Stimulated activated CD8-positive, alpha-beta memory T cell treated with anti-CD3 and anti-CD28 coated beads, Interleukin-7, amount 100 ng/mL, for 24 hours (primary cell): ENCODE measurements at regions not wholly inside any gene's neighbourhood (a gene's known extent, or its start where the extent isn't known, plus 50 kb on each side); places are given as distances from the start of the nearest gene placed in this dataset.
"Not testable (repeated sequence)": the region's sequence is repeated elsewhere in the genome, so short reads cannot be mapped to it uniquely, and the experiment has no call there.

ENCODE experiments used
- DNase-seq: peaks from one replicate; pipeline ENCODE4 v3.0.0-alpha.2; 2020; ENCODE audit warnings: low read depth

DNA sequence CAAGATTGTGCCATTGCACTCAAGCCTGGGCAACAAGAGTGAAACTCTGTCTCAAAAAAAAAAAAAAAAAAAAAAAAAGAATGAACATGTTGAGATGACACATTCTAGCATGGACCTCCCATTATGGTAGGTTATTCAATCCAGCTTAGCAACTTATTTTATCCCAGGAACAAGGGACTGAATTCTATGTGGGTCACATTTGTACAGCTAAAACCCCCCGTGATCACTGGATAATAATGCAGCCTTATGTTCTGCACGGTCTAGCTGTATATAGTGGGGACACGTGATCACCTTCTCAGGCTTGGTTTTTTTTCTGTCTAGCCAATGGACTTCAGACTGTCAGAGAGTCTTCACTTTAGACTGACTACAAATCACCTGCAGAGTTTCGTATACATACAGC, 115.2 kb upstream of the FRG1 start:
- DNase-seq = no peak

DNA sequence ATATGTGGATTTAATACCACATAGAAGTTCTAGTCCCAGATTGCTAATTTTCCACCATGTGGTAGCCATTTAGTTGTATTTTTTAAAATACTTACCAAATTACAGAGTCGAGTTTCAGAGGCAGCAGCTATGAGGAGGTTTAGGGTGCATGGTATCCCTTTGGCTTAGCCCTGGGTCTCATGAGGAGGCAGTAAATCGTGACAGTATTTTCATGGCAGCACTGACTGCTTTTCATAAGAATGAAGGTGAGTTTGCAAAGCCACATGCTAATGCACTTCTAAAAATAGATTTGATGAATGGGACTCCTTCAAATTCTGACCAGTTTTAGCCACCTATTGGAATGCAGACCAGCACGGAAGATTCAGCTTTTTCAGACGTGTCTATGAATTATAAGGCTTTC, 114.0 kb upstream of the FRG1 start:
- DNase-seq = no peak

DNA sequence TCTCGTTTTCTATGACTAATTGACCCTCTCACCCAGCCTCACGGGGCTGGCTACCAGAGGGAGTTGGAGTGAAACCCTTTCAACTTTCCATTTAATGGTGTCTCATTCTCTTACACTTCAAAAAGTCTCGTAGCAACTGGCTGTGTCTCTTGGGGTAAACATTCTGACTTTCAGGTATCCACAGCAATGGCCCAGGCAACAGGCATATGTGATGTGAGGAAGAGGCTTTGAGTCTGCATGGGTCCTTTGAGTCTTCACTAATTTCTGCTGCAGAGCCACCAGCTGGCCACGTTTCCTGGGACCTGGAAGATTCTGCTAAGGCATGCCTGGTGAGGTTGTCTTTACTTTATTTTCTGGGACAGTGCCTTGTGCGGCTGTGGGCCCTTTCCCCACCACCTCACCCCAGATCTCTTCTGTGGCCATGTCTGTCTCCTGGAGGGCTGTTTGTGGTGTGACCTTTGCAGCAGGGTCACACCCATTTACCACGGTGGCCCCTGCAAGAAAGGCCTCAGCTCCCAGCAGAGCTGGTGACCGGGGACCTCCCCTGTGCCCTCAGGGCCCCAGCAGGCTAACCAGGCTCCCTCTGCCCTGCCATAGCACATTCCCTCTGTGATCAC, 112.5 kb upstream of the FRG1 start:
- no peak for DNase-seq

DNA sequence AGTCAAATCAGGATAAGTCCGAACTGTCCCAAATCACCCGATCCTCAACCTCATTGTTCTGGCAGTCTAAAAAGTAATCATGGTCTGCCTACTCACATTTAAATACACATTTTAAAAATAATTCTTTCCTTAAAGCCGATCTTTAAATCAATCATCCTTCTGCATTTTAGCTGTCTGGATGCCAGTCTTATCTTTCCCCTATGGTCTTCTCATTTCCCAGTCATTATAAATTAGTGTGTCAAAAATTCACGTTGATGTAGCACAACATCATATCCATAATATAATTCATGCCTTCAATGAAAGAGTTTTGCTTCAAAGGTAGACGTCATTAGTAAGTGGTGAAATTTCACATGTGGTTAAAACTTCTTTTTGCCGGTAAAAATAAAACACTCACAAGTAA, 108.1 kb upstream of the FRG1 start:
- no peak for DNase-seq

DNA sequence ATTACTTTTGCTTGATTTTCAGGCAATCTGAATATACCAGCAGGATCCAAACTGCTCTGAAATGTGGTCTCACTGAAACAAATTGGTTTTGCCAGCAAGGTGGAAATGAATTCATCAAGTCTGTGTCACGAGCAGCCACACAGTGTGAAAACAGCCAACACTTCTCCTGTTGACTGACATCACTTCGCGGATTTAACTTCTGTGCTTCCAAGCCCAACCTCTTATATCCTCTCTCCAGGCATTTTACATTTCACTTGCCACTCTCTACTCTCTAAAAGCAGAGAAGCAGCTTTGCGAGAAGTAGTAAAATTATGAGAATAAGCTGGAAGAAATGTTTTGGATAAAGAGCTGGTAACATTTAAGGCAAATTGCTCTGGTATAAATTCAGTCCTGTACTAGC, 106.1 kb upstream of the FRG1 start:
- DNase-seq = no peak

DNA sequence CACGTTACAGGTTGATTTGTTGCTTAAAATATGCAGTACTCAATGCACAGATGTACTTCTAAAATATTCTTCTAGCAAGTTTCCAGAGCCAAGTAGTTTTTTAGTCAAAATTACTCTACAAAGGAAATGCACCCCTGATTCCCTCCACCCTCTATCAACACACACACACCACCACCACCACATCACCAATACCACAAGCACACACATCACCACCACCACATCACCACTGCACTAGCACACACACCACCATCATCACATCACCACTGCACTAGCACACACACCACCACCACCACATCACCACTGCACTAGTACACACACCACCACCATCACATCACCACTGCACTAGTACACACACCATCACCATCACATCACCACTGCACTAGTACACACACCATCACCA, 105.2 kb upstream of the FRG1 start:
- no peak for DNase-seq

DNA sequence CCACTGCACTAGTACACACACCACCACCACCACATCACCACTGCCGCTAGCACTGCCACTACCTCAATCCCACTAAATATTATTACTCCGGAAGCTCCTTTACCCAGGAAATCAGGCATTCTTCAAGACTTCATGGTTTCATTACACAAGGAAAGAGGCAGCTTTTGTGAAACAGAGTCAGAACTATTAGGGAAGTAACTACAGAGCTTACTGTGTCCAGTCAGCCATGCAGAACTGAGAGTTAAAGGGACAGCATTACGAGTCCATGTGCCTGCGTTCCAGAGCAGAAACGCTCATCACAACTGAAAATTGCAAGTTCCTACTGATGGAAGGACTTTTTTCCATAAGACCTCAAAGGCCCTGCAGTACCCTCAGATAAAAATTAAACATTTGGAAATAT, 103.2 kb upstream of the FRG1 start:
- no peak for DNase-seq

DNA sequence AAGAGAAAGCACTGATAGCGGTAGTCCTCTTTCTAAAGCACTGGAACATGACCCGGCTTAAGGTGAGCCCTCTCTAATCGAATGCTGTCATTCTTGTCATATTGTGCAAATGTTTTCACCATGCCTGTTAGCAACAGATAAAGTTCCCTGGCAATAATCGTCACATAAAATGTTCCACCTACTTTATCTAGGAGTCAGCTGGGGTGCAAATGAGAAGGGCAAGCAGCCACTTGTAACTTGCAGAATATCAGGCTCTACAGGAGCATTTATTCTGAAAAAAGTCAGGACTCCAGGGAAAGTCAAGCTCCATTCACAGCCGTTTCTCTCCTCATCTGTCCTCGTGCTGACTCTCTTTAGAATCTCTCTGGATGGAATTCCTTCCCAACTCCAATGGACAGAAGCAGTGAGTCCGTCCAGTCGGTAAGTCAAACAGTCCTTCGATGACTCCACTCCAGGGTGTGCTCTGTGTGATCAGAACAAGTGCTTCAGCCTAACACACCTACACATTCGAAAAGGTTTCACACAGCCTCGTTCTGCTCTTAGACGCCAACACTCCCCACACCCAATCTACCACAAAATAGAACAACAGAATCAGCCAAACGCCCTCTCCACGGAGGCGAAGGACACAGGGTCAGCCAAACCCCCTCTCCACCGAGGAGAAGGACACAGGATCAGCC, 101.7 kb upstream of the FRG1 start:
- DNase-seq = no peak

DNA sequence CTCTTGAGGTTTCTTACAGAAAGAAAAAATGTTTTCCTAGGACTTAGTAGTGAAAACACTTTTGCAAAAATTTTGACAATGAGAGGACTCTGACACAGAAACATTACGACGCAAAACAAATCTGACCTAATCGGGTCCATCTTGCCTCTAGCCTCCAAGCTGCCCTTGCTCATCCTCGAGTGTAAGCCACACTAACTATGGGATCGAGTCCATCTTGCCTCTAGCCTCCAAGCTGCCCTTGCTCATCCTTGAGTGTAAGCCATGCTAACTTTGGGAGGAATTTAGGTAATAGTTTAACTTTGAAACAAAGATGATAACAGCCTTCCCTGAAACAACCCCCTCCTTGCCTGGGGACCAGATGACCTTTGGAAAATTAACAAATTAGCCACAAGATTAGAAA, 100.3 kb upstream of the FRG1 start:
- no peak for DNase-seq

DNA sequence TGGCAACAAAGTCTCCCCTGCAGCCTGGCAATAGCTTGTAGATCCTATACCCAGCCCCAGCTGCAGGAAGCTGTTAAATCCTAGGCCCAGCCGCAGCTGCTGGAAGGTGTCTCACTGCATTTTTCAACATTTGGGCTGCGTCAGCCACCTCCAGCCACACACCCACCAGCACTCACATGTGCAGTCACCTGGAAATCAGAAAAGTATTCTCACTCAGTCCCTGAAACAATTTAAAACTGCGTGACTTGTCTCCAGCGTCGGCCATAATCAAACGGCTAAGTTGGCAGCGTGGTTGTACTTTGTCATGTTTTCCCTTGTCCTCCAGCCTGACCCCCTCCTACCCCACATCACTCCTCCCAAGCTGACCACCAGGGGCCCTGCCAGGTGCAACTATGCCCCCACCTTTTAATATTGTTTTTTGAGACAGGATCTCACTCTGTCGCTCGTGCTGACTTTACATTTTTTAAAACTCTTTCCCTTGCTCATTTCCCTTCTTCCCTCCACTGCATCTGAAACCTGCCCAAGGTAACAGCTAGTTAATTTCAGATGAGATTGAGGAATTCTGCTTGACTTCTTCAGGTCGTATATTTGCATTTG, 97.2 kb upstream of the FRG1 start:
- DNase-seq = no peak

DNA sequence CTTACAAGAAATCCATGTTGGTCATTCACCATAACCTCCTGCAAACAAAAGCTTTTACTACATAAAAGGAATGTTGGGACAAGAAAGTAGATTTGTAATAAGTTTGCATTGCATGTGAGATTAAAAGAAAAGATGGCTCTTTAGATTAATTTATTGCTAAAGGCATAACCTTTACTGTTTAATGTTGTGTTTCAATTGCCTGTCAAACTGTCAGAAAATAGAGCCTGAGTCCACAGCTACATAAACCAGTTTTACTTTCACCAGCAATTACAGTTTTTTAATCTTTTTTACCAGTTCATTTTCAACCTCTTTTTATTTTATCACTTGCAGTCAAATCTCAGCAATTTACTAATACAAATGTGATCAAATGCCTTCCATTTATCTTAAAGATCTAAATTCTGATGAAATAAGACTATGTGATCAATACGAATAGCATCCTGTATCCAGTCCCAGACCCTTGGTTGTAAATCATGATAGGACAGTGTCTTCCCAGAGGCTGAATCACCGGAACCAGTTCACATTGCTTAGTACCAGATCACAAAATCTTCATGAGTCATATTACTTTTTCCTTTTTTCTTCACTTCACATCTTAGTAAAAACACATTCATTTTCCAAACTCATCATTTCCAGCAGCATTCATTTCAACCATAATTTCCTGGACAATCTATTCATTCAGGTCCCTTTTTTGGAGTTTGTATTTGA, 95.4 kb upstream of the FRG1 start:
- DNase-seq = no peak

DNA sequence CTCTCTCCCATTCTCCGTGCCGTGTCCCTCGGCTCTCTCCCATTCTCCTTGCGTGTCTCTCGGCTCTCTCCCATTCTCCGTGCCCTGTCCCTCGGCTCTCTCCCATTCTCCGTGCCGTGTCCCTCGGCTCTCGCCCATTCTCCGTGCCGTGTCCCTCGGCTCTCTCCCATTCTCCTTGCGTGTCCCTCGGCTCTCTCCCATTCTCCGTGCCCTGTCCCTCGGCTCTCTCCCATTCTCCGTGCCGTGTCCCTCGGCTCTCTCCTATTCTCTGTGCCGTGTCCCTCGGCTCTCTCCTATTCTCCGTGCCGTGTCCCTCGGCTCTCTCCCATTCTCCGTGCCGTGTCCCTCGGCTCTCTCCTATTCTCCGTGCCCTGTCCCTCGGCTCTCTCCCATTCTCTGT, 94.6 kb upstream of the FRG1 start:
- not testable (repeated sequence) for DNase-seq

DNA sequence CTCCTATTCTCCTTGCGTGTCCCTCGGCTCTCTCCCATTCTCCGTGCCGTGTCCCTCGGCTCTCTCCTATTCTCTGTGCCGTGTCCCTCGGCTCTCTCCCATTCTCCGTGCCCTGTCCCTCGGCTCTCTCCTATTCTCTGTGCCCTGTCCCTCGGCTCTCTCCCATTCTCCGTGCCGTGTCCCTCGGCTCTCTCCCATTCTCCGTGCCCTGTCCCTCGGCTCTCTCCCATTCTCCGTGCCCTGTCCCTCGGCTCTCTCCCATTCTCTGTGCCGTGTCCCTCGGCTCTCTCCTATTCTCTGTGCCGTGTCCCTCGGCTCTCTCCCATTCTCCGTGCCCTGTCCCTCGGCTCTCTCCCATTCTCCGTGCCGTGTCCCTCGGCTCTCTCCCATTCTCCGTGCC, 94.1 kb upstream of the FRG1 start:
- not testable (repeated sequence) for DNase-seq

DNA sequence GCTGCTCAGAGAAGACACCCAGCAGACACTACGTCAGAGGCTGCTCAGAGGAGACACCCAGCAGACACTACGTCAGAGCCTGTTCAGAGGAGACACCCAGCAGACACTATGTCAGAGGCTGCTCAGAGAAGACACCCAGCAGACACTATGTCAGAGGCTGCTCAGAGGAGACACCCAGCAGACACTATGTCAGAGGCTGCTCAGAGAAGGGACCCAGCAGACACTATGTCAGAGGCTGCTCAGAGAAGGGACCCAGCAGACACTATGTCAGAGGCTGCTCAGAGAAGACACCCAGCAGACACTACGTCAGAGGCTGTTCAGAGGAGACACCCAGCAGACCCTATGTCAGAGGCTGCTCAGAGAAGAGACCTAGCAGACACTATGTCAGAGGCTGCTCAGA, 92.0 kb upstream of the FRG1 start:
- DNase-seq = not testable (repeated sequence)

DNA sequence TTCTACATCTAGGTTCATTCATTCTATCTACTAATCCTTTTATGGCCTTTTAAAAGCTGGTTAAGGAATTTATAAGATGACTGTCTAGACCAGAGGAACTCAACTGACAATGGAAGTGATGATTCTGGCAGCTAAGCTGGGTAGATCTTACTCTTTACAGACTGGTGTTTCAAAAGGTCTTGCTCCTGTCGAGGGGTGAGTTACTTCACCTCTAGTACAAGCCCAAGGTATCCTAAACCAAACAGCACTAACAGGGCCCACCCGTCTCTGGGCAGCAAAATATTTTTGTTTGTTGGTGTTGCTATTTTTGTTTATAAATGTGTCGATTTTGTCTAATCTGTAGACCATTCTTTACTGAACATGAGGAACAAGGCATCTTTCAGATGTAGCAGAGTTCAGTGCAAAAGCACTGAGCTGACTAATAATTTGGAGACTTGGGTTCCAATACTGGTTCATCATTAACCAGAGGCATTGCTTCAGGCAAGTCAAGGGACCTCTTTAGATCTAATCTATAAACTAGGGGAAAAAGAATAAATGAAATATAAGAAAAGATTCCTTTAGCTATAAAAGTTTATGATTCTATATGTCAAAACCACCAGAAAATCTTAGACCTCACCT, 90.3 kb upstream of the FRG1 start:
- no peak for DNase-seq

DNA sequence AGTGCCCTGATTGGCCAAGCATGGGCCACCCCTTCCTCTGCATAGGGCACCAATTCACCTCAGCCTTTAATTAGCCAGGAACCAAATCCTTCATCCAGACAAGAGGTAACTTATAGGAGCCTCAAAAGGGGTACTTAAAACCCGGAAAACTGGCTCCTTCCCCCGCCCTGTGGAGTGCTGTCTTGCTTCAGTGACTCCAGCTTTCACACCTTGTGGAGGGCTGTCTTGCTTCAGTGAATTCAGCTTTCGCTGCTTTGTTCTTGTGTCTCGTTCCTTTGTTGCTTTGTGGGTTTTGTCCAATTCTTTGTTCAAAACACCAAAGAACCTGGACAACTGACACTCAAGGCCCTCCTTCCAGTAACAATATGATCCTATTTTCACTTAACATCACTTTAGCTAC, 82.2 kb upstream of the FRG1 start:
- DNase-seq = no peak

DNA sequence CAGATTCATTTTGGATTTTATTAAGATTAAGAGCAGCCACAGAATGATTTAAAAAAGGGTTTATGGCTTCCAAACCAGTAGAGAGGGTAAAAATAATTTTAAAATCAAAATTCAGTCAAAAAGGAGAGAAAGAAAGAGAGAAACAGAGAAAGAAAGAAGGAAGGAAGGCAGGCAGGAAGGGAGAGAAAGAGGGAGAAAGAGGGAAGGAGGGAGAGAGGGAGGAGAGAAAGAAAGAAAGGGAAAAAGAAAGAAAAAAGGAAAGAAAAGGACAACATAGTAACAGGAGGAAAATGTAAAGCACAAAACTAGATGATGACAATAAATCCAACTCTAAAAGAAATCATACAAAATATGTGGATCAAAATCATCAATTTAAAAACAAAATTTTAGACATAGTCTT, 79.6 kb upstream of the FRG1 start:
- DNase-seq = no peak

DNA sequence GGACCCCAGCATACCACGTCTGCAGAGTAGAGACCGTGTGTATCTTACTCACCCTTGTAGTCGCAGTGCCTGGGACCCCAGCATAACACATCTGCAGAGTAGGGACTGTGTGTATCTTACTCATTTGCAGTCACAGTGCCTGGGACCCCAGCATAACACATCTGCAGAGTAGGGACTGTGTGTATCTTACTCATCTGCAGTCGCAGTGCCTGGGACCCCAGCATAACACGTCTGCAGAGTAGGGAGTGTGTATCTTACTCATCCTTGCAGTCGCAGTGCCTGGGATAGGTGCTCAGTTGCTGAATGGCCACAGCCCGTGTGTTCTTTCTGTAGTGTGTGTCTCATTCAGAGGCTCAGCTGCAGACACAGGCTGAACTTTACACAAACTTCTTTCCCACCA, 71.4 kb upstream of the FRG1 start:
- no peak for DNase-seq

DNA sequence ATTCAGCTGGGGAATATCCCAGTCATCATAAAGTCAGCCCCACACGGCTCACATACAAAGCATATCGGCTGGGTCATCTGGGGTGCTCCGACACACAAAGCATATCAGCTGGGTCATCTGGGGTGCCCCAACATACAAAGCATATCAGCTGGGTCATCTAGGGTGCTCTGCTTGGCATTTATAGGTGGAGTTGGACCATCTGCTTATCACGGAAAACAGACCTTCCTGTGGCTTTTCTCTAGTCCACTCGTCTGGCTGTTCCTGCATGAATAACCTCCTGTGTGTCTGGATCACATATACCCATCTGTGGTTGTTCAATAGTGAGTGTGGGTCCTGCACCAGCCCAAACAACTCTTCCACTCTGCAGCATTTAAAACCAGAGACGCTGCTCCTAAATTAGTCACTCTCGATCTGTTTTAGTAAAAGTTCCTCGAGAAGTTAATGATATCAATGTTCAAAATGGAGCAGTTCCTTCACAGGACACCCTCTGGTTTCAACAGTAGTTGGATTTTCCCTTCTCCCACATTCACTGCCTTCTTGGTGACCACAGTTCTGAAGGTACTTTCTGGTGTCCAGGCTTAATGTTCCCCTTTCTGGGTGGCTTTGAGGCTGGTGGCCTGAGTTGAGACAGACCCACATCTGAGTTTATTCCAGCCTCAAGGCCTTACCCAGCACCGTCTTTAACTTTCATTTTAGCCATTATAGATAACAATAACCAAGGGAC, 70.0 kb upstream of the FRG1 start:
- no peak for DNase-seq

DNA sequence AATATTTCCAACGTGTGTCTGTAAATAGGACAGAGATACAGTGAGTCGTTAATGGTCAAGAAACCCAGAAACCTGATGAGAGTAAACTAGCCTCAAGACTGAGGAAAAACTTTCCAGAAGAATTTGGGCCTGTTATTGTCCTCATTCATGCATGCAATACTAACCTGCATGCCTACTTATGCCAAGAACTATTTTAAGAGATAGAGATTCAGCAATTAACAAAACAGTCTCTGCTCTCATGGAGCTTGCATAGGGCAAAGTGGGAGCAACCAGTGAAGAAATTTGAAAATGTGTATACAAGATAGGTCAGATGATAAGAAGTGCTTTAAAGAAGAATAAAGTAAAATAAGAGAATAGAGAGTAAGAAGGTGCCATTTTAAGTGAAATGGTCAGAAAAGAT, 66.1 kb upstream of the FRG1 start:
- no peak for DNase-seq

DNA sequence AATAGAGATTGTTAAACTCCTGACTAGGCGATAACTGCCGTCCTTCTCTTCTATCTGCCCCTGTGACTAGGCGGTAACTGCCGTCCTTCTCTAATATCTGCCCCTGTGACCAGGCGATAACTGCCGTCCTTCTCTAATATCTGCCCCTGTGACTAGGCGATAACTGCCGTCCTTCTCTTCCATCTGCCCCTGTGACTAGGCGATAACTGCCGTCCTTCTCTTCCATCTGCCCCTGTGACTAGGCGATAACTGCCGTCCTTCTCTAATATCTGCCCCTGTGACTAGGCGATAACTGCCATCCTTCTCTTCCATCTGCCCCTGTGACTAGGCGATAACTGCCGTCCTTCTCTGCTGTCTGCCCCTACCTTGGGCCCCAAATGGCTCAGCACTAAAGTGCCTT, 59.5 kb upstream of the FRG1 start:
- DNase-seq = not testable (repeated sequence)

DNA sequence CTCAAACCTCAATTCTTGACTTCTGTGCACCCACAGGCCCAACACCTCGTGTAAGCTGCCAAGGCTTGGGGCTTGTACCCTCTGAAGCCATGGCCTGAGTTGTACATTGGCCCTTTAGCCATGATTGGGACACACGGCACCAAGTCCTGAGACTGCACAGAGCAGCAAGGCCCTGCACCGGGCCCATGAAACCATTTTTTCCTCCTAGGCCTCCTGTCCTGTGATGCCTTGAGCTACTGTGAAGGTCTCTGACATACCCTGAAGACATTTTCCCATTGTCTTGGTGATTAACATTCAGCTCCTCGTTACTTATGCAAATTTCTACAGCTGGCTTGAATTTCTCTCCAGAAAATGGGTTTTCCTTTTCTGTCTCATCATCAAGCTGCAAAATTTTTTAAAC, 52.3 kb upstream of the FRG1 start:
- DNase-seq = not testable (repeated sequence)
